Loucy (cell line): ENCODE measurements at regions not wholly inside any gene's neighbourhood (a gene's known extent, or its start where the extent isn't known, plus 50 kb on each side); places are given as distances from the start of the nearest gene placed in this dataset.

Experiments
- CTCF ChIP-seq: fragments of 200-600 bp; sonication (generic); conservative IDR thresholded peaks from 2 replicates; pipeline ENCODE4 v1.5.1; 2014; ENCODE audit warnings: mild to moderate bottlenecking, antibody characterized with exemption, low read length
- EZH2phosphoT487 ChIP-seq: fragments of 200-600 bp; IDR thresholded peaks from 2 replicates; pipeline ENCODE4 v1.6.1; 2018; ENCODE audit warnings: antibody characterized with exemption, mild to moderate bottlenecking, moderate library complexity, borderline replicate concordance

DNA sequence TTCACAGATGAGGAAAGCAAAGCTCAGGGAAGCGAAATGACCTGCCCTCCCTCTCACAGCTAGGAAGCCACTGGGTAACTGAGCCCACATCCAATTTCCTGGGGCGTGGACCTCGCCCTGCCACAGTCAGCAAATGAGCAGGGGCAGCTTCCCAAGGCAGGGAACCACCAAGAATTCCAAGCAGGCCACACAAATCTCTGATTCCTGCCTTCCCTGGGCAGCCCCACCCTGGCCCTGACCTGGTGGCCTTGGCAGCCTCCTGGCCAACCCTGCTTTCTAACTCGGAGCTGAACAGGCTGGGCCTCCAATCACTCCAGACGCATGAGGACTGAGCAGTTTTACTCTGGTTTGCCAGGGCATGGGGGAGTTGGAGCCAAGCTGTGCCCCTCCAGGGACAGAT, 203.7 kb upstream of the TLE3 start:
- no peak for TF ChIP-seq CTCF
- no peak for TF ChIP-seq EZH2phosphoT487
